SHP77 treated with DMSO at 0.1 percent for 48 hours (cell line): ENCODE measurements at regions not wholly inside any gene's neighbourhood (a gene's known extent, or its start where the extent isn't known, plus 50 kb on each side); places are given as distances from the start of the nearest gene placed in this dataset.

Experiments
- DNase-seq: peaks from one replicate; lab custom pipeline; 2025; lab: John Stamatoyannopoulos, UW

- DNase-seq: no peak
Measured at GRCh38 chr10:111921821-111922220, 261.7 kb downstream of the GPAM start.

GRCh38 chr10:111923032-111923431, 260.5 kb downstream of the GPAM start:
- no peak for DNase-seq

GRCh38 chr10:111926286-111926685, 257.3 kb downstream of the GPAM start:
- no peak for DNase-seq

GRCh38 chr10:111933937-111934336, 249.6 kb downstream of the GPAM start:
- no peak for DNase-seq

GRCh38 chr10:111934931-111935330, 248.6 kb downstream of the GPAM start:
- no peak for DNase-seq

GRCh38 chr10:111936143-111936542, 247.4 kb downstream of the GPAM start:
- DNase-seq: no peak

- no peak for DNase-seq
Measured at GRCh38 chr10:111944331-111944730, 239.2 kb downstream of the GPAM start.

- no peak for DNase-seq
Measured at GRCh38 chr10:111953949-111954348, 229.6 kb downstream of the GPAM start.

GRCh38 chr10:111954386-111954785, 229.2 kb downstream of the GPAM start:
- DNase-seq: no peak

GRCh38 chr10:111956841-111957240, 226.7 kb downstream of the GPAM start:
- DNase-seq: no peak

GRCh38 chr10:111962951-111963350, 220.6 kb downstream of the GPAM start:
- DNase-seq: no peak

- no peak for DNase-seq
Measured at GRCh38 chr10:111967116-111967515, 216.4 kb downstream of the GPAM start.

GRCh38 chr10:111967547-111967946, 216.0 kb downstream of the GPAM start:
- DNase-seq: no peak

GRCh38 chr10:111968647-111969046, 214.9 kb downstream of the GPAM start:
- no peak for DNase-seq

- DNase-seq: no peak
Measured at GRCh38 chr10:111970111-111970510, 213.5 kb downstream of the GPAM start.

- DNase-seq: no peak
Measured at GRCh38 chr10:111972109-111972508, 211.5 kb downstream of the GPAM start.

GRCh38 chr10:111973306-111973705, 210.3 kb downstream of the GPAM start:
- DNase-seq: no peak

GRCh38 chr10:111973826-111974225, 209.7 kb downstream of the GPAM start:
- no peak for DNase-seq

GRCh38 chr10:111974325-111974724, 209.2 kb downstream of the GPAM start:
- no peak for DNase-seq

GRCh38 chr10:111976557-111976956, 207.0 kb downstream of the GPAM start:
- no peak for DNase-seq

GRCh38 chr10:111984057-111984456, 199.5 kb downstream of the GPAM start:
- DNase-seq: no peak

GRCh38 chr10:111986079-111986478, 197.5 kb downstream of the GPAM start:
- no peak for DNase-seq

GRCh38 chr10:111988646-111989045, 194.9 kb downstream of the GPAM start:
- no peak for DNase-seq

GRCh38 chr10:111989136-111989911, 194.2 kb downstream of the GPAM start:
- DNase-seq: no peak
